Osteoblast (primary cell): ENCODE measurements at regions not wholly inside any gene's neighbourhood (a gene's known extent, or its start where the extent isn't known, plus 50 kb on each side); places are given as distances from the start of the nearest gene placed in this dataset.
"Not testable (repeated sequence)": the region's sequence is repeated elsewhere in the genome, so short reads cannot be mapped to it uniquely, and the experiment has no call there.

Source experiments
- DNase-seq: peaks from one replicate; pipeline ENCODE4 v3.0.0; 2011; ENCODE audit warnings: low spot score, mixed read lengths; ENCODE audit not compliant: insufficient read length; ENCODE audit errors: missing footprints
- H2AFZ ChIP-seq: 2 replicates; pipeline ENCODE4 v1.6.0; 2011; ENCODE audit warnings: mild to moderate bottlenecking, low read length
- H3K27ac ChIP-seq: 2 replicates; pipeline ENCODE4 v1.5.1; 2011; ENCODE audit warnings: mild to moderate bottlenecking, low read depth, low read length, moderate library complexity
- H3K27me3 ChIP-seq: 2 replicates; pipeline ENCODE4 v1.6.0; 2012; ENCODE audit warnings: mild to moderate bottlenecking, control low read depth, inconsistent platforms, low read length, moderate library complexity; ENCODE audit not compliant: insufficient read depth
- H3K36me3 ChIP-seq: 2 replicates; pipeline ENCODE4 v1.5.1; 2011; ENCODE audit warnings: mild to moderate bottlenecking, low read length, control low read depth, moderate library complexity; ENCODE audit not compliant: insufficient read depth
- H3K4me1 ChIP-seq: 2 replicates; pipeline ENCODE4 v1.5.1; 2011; ENCODE audit warnings: mild to moderate bottlenecking, low read length, control low read depth, moderate library complexity; ENCODE audit not compliant: insufficient read depth
- H3K4me2 ChIP-seq: 2 replicates; pipeline ENCODE4 v1.6.0; 2011; ENCODE audit warnings: mild to moderate bottlenecking, low read length; ENCODE audit not compliant: insufficient read depth
- H3K4me3 ChIP-seq: fragments of 200-600 bp; sonication (generic); 3 replicates; pipeline ENCODE4 v1.5.1; 2012; ENCODE audit warnings: mild to moderate bottlenecking, low read length, inconsistent platforms; ENCODE audit not compliant: insufficient read depth
- H3K79me2 ChIP-seq: 2 replicates; pipeline ENCODE4 v1.6.0; 2012; ENCODE audit warnings: mild to moderate bottlenecking, low read length, control low read depth, inconsistent platforms; ENCODE audit not compliant: insufficient read depth
- H3K9me3 ChIP-seq: 2 replicates; pipeline ENCODE4 v1.5.1; 2011; ENCODE audit warnings: low read depth, low read length, control low read depth
- H4K20me1 ChIP-seq: 2 replicates; pipeline ENCODE4 v1.6.0; 2012; ENCODE audit warnings: mild to moderate bottlenecking, low read length, control low read depth; ENCODE audit not compliant: insufficient read depth
- TF ChIP-seq, protein P1 (sequence below): IDR thresholded peaks from 2 replicates; pipeline ENCODE4 v1.5.1; 2011; ENCODE audit warnings: mild to moderate bottlenecking, low read depth, low read length, moderate library complexity; ENCODE audit errors: extremely low read depth

GRCh38 chr15:84113919-84114318 is 121.7 kb upstream of the GOLGA6L4 start:
- H3K4me2 ChIP-seq: no peak overlapping the region
- no peaks in the 10 kb centered on the region for H3K36me3 ChIP-seq
- no peaks in the 10 kb centered on the region for H3K79me2 ChIP-seq
- H3K4me1 ChIP-seq: no peaks in the 10 kb centered on the region
- no peaks in the 10 kb centered on the region for H3K9me3 ChIP-seq
- no peaks in the 10 kb centered on the region for H3K27me3 ChIP-seq
- H4K20me1 ChIP-seq: no peaks in the 10 kb centered on the region
- no peak overlapping the region for H3K4me3 ChIP-seq
- no peak overlapping the region for H3K27ac ChIP-seq
- DNase-seq: no peak
- no peak overlapping the region for H2AFZ ChIP-seq
- TF ChIP-seq, protein P1, sequence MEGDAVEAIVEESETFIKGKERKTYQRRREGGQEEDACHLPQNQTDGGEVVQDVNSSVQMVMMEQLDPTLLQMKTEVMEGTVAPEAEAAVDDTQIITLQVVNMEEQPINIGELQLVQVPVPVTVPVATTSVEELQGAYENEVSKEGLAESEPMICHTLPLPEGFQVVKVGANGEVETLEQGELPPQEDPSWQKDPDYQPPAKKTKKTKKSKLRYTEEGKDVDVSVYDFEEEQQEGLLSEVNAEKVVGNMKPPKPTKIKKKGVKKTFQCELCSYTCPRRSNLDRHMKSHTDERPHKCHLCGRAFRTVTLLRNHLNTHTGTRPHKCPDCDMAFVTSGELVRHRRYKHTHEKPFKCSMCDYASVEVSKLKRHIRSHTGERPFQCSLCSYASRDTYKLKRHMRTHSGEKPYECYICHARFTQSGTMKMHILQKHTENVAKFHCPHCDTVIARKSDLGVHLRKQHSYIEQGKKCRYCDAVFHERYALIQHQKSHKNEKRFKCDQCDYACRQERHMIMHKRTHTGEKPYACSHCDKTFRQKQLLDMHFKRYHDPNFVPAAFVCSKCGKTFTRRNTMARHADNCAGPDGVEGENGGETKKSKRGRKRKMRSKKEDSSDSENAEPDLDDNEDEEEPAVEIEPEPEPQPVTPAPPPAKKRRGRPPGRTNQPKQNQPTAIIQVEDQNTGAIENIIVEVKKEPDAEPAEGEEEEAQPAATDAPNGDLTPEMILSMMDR: no peak

DNA sequence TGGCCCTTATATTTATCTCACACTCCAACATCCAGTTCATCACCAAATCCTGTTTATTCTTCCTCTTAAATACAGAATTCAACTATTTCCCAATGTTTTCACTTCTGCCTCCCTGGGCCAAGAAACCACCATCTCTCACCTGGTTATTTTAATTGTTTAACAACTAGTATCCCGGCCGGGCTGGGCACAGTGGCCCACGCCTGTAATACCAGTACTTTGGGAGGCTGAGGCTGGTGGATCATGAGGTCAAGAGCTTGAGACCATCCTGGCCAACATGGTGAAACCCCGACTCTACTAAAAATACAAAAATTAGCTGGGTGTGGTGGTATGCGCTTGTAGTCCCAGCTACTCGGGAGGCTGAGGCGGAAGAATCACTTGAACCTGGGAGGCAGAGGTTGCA is 120.9 kb upstream of the GOLGA6L4 start:
- H3K4me1 ChIP-seq, H3K4me3 ChIP-seq, H3K36me3 ChIP-seq, H3K9me3 ChIP-seq, H2AFZ ChIP-seq, H3K79me2 ChIP-seq, H3K27me3 ChIP-seq, DNase-seq, H4K20me1 ChIP-seq, H3K27ac ChIP-seq, H3K4me2 ChIP-seq: not testable (repeated sequence)

- not testable (repeated sequence) for H3K4me1 ChIP-seq, H3K9me3 ChIP-seq, H3K36me3 ChIP-seq, H3K27ac ChIP-seq, H3K4me2 ChIP-seq, DNase-seq, H4K20me1 ChIP-seq, H2AFZ ChIP-seq, H3K4me3 ChIP-seq, H3K79me2 ChIP-seq, H3K27me3 ChIP-seq
Observed at GRCh38 chr15:84119351-84119750, 116.2 kb upstream of the GOLGA6L4 start.

GRCh38 chr15:84120903-84121302 is 114.7 kb upstream of the GOLGA6L4 start:
- H3K4me1 ChIP-seq, H4K20me1 ChIP-seq, H3K4me2 ChIP-seq, H3K79me2 ChIP-seq, H3K27ac ChIP-seq, H3K27me3 ChIP-seq, H3K9me3 ChIP-seq, H2AFZ ChIP-seq, H3K36me3 ChIP-seq, DNase-seq, H3K4me3 ChIP-seq: not testable (repeated sequence)

DNA sequence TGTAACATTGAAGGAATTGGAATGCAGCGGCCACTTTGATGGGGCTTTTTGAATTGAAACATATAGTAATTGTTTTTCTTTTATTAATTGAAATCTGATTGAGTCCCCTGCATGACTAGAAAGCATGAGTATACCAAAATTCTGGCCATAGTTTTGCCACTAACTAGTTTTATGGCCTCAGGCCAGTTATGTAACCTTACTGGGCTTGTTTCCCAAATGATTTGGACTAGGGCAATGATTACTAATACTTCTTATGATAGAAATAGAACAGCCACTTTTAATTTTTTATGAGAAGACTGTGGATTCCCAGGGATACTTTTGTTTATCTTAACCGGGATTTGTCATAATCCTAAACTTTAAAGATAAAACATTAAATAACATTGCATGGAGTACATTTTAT is 106.9 kb upstream of the GOLGA6L4 start:
- H4K20me1 ChIP-seq, H3K27ac ChIP-seq, H3K4me1 ChIP-seq, H3K79me2 ChIP-seq, H2AFZ ChIP-seq, H3K4me2 ChIP-seq, H3K36me3 ChIP-seq, DNase-seq, H3K9me3 ChIP-seq, H3K27me3 ChIP-seq, H3K4me3 ChIP-seq: not testable (repeated sequence)

DNA sequence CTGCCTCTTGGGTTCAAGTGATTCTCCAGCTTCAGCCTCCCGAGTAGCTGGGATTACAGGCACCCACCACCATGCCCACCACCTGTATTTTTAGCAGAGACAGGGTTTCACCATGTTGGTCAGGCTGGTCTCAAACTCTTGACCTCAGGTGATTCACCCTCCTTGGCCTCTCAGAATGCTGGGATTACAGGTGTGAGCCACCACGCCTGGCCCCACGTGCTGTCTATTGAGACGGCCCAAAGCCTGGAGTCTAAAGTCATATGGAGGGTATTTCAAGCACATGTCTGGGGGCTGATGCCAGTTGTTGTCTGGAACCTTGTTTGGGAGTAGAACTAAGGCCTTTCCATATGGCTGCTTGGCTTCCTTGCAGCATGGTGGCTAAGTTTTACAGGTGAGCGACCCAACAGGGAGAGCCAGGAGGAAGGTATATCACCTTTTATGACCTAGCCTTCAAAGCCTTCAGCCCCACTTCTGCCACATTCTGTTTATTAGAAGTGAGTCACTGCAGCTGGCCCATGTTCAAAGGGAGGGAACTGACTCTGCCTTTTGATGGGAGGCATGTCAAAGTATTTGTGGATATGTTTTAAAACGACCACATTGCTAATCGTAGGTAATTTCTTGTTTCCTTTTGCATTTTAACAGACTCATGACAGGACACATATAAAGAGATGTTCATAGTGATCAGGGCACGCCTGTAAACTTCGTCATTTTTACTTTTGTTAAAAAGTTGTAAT is 105.3 kb upstream of the GOLGA6L4 start:
- not testable (repeated sequence) for H2AFZ ChIP-seq, H3K27me3 ChIP-seq, DNase-seq, H3K4me1 ChIP-seq, H3K9me3 ChIP-seq, H3K4me2 ChIP-seq, H4K20me1 ChIP-seq, H3K27ac ChIP-seq, H3K79me2 ChIP-seq, H3K36me3 ChIP-seq, H3K4me3 ChIP-seq

DNA sequence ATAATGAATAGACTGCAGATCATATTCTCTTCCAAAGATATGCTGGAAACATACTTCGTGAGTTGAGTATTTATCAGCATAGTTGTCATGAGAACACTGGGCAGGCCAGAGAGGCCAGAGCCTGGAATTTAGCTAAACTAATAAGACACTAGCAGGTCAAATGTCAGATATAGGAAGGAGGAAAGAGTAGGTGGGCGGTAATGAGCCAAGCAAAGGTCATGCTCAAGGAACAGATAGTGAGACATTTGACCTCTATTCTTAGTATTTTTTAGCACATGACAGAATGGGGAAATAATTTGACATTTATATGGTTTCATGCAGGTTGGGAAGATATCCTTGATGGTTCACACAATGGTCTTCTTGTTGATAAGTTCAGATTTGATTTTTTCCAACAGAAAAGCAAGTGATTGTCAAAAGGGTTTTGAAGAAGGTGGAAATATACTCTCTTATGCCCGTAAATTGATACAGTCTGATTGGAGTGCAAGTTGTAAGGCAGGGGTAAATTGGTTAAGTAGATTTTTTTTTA is 99.6 kb upstream of the GOLGA6L4 start:
- DNase-seq, H3K79me2 ChIP-seq: not testable (repeated sequence)

More for the DNA sequence above, 99.6 kb upstream of the GOLGA6L4 start:
- H3K4me1 ChIP-seq, H3K27me3 ChIP-seq, H3K9me3 ChIP-seq, H3K4me3 ChIP-seq, H3K4me2 ChIP-seq, H3K36me3 ChIP-seq, H3K27ac ChIP-seq, H4K20me1 ChIP-seq, H2AFZ ChIP-seq: not testable (repeated sequence)
